NCI-H226 (cell line): ENCODE measurements at regions not wholly inside any gene's neighbourhood (a gene's known extent, or its start where the extent isn't known, plus 50 kb on each side); places are given as distances from the start of the nearest gene placed in this dataset.
"Not testable (repeated sequence)": the region's sequence is repeated elsewhere in the genome, so short reads cannot be mapped to it uniquely, and the experiment has no call there.

ENCODE experiments used
- DNase-seq: peaks from one replicate; pipeline ENCODE4 v3.0.0-alpha.2; 2015

GRCh38 chr4:60575336-60575735 lies 624.8 kb upstream of the ADGRL3 start:
- DNase-seq: no peak

DNA sequence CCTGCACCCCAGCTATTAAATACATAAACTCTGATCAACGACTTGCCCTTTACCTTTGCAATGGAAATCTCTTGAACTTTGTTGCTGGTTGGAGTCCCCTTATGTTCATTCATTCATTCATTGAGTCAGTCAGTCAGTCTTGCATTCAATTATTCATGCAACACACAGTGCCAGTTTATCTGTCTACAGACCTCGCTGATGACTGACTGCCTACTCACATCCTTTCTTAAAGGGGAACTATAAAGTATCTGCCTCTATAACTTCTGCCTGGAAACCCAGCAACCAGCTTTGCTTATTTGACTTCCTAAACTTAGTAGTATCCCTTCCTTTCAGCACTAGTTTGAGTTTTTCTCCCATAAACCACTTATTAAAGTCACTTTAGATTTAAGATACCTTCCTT lies 620.8 kb upstream of the ADGRL3 start:
- DNase-seq: peak; percentile 45

- DNase-seq: no peak
Measured at GRCh38 chr4:60581919-60582536, 618.1 kb upstream of the ADGRL3 start.

- no peak for DNase-seq
Measured at GRCh38 chr4:60588556-60588955, 611.6 kb upstream of the ADGRL3 start.

GRCh38 chr4:60589425-60589824 lies 610.7 kb upstream of the ADGRL3 start:
- no peak for DNase-seq

DNA sequence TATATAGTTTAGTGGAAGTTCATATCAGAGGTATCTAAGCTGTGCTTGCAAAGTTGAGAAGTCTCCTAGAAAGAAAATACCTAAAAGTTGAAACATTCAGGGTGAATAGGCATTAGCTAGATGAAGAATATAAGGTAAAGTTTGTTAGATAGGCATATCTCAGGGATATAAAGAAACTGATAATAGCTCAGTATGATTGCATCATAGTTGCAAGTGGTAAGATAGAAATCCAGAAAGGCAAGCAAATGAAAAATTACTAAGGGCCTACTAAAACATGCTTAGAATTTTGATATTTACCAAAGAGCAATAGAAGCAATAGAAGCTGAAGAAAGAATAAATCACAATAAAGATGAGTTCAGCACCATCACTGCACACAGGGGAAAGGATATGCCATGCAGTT lies 610.0 kb upstream of the ADGRL3 start:
- DNase-seq: no peak

DNA sequence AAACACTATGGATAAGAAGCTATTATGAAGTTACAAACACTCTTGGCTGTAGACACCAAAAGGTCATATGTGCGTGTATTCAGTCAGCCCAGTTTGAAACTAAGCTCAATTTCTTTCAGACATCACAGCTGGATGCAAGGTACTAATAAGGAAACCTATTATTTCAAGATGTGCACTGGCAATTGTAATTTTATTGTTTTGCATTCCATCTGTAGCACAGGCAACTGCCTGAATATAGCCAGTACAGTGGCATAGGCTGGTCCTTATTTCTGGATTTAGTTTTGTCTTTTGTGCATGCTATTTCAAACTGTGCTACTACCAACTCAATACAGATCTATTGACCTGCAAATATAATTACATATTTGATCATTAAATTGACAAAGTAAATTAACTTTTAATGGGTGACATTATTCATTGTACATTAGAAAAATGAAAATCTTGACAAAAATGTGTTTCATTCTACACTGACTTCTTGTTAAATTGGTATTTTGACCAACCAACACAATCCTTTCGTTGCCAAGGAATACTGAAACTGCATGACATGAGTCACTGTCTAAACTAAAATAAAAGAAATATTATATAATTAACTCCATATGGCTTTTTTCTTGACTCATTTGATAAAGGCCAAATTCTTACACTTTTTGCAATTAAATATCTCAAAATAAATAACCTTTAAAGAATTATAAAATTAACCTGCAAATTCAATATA lies 594.3 kb upstream of the ADGRL3 start:
- no peak for DNase-seq

- peak; percentile 75 for DNase-seq
Measured at GRCh38 chr4:60611762-60612496, 588.2 kb upstream of the ADGRL3 start.

DNA sequence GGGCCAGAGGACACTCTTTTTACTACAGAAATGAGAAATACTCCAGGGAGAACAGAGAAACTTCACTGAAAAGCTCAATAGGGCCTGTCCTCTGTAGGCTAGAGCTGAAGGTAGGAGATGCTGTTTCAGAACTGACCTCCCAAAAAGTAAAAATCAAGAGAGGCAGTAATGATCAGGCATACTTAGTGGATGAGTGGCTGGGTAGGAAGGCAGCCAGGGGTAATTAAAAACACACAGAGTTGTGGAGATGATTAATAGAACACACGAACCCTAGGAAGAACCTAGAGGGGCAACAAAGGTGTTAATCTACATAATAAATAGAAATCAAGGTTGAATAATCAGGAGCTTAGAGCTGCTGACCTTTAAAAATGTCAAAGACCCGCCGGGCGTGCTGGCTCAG lies 582.4 kb upstream of the ADGRL3 start:
- no peak for DNase-seq

- DNase-seq: peak; percentile 3
Measured at GRCh38 chr4:60619531-60620305, 580.4 kb upstream of the ADGRL3 start.

DNA sequence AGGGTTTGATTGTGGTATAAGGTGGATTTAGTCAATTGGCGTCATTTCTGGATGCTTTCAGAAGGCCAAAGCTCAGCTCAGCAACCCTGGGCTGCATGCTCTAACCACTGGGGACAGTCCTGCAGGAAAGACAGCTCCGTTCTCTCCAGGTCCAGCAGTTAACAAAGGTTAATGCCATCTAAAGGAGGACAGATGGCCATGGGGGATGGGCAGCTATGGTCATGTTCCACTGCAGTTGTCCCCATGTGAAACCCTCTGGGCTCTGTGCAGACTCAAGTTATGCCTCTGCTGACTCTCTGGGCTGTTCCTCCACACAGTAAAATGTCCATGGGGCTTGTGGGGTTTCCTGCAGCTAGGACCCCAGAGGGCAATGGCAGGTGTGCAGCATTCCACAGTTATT lies 562.1 kb upstream of the ADGRL3 start:
- no peak for DNase-seq

DNA sequence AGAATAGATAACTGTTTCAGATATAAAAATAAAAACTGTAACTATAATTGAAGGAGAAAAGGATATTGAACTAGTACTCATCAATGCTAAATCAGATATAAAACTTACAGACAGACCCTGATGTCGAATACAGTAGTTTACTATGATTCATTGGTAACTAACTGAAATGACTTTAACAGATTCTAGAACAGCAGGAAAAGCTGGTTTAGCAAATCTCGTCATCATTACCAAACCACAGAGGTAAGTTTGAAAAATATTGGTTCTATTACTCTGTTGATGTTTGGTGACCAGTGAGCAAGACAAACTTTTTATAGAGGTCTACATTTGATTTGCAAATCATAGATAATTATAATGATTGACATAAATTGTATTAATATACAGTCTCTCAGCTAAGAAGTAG lies 551.4 kb upstream of the ADGRL3 start:
- DNase-seq: no peak

DNA sequence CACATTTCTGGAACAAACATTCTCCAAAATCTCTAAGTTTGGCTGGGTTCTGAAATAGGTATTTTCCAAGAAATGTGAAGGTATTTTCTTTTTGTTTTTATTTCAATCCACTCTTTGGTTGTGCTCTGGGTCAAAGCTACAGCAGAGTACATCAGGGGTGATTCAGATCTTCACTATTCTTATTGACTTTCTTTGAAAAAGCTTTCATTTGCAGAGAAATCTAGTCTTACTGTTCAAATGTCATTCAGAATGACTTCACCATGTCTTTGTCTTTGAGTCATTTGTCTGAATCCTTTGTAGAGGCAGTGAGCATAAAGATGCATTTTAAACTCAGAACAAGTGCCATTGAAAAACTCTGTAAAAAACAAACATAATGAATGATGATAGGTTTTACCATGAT lies 547.2 kb upstream of the ADGRL3 start:
- DNase-seq: no peak

- DNase-seq: no peak
Measured at GRCh38 chr4:60655356-60655755, 544.8 kb upstream of the ADGRL3 start.

DNA sequence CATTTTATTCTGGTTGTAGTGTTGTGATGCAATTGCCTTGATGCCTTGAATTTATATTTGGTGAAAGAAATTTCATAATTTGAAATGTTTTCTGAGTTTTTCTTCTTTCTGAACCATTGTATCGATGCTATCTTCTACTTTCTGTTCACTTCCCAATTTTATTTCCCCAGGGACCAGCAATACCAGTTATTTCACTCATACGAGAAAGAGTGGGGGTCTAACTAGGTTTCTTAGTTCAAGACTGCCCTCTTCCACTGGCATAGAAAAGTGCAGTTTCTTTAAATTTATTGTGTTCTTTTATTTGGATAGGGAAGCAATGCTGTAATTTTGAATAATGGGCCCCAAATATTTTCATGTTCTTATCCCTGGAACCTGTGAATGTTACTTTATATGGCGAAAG lies 544.0 kb upstream of the ADGRL3 start:
- no peak for DNase-seq

DNA sequence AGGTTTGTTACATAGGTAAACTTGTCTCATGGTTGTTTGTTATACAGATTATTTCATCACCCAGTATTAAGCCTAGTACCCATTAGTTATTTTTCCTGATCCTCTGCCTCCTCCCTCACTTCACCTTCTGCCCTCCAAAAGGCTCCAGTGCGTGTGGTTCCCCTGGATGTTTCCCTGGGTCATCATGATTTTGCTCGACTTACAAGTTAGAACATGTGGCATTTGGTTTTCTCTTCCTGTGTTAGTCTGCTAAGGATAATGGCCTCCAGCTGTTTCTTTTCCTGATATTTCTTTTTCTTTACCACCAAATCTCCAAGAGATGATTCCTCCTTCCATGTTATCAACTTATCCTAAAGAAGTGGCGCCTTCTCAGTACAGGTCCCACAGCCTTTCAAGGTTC lies 543.1 kb upstream of the ADGRL3 start:
- DNase-seq: no peak

DNA sequence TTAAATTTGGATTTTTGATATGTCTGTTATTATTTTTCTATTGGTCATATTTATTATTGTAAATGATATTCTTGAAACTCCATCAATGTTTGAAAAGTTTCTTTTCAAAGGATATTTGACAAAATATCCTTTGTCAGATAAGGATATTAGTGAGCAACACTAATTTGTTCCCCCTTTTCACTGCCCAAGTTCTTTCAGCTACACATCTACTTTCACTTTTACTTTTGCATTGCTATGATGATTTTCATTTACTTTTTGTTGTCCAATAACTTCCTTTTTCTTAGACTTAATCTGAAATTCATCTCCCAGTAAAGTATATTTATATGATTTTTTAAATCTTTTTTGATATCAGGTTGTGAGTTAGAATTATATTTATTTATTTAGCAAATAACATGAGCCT lies 542.3 kb upstream of the ADGRL3 start:
- no peak for DNase-seq

DNA sequence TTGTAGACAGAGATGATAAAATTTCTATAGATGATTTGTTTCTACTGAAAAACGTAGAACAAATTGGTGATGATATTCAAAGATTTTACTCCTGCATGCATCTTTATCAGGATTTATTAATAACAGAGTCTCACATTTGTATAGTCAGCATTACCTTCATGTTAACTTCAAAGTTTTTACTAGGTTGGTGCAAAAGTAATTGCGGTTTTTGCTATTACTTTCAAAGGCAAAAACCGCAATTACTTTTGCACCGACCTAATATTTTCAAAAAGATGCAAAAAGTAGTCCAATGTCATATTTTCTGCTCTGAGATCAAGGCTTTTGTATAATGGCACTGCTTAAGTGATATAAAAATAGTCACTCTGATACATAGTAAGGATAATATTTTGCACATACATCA lies 536.4 kb upstream of the ADGRL3 start:
- no peak for DNase-seq

DNA sequence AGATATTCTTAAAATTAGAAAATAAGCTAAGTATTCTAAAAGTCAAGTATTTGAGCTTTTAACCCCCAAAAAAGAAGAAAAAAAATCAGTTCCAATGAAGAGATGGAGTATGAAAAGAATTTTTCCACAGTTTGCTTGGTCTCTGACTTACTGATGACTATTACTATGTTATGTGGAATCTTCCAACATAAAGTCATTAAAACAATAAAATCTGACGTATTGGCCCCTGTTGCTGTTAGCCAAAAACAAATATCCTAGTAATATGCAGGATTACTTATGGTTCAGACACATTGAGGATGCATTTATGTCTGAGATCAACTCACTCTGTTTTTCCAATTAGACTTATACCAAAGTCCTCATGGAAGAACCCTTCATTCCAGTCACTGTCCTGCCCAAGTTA lies 517.2 kb upstream of the ADGRL3 start:
- no peak for DNase-seq

DNA sequence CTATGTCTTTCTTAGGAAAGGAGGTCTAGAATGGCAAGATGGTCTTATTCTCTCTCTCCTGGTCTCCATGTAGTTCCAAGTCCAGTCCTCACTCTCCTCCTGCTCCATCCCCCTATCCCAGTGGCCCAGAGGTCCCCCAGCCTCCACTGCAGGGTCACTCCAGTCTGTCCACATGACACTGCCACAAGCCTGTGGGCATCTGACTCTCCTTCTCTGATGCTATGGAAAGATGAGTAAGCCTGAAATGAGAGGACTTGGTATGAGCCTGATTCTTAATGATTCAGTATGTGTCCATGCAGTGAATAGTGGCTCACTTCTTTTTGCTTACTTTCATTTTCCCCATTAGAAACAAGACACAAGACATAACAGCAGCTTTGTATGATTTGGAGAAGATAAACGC lies 516.8 kb upstream of the ADGRL3 start:
- peak; percentile 34 for DNase-seq

DNA sequence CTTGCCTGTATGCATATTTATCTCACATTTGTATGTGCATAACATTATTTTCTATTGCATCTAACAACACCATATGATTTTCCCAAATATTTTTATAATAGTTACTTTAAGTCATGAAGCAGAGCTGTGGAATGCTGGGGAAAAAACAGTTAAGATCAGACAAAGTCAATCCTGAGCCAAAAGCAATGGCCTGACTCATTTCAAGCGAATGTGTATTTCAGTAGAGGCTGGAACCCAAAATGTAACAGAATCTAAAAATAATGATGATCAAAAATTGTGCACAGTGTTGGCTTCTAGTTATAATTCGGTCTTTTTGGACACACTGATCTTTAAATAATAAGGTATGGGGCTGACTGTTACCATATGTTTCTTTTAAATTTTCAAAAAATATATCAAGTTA lies 516.2 kb upstream of the ADGRL3 start:
- DNase-seq: peak; percentile 44

GRCh38 chr4:60696062-60696461 lies 504.1 kb upstream of the ADGRL3 start:
- DNase-seq: not testable (repeated sequence)

- DNase-seq: peak; percentile 2
Measured at GRCh38 chr4:60709061-60709460, 491.1 kb upstream of the ADGRL3 start.

DNA sequence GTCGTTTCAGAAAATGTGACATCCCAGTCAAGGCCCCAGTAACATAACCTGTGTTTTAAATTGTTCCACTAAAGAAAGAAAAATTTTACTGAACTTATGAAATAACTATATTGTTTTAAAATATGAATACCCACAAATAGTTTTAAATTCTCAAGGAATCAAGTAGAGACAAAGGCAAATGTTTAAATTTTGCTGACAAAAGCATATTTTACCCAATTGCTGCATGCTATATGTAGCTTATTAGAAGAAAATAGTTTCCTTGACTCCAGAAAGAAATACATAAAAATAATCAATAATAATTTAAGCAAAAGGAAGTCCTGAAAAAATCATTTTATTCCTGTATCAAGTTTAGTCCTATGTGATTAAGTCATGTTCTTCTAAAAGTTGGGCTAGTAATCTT lies 481.3 kb upstream of the ADGRL3 start:
- DNase-seq: no peak
